ENCODE measurements at regions not wholly inside any gene's neighbourhood (a gene's known extent, or its start where the extent isn't known, plus 50 kb on each side); places are given as distances from the start of the nearest gene placed in this dataset.

GRCh38 chr14:97945631-97946030 is 1148.4 kb downstream of the VRK1 start:
- Histone ChIP-seq H3K4me3 (ENCODE audit: low read length in 3 of 3) (no peak overlapping the region), H3K27me3 (ENCODE audit: control insufficient read depth in 3 of 3, insufficient read depth in 3 of 3, low read length in 3 of 3) (peaks cover 0 to 4% (median 3%) of the 10 kb centered on the region in 3 donors), H3K36me3 (ENCODE audit: control insufficient read depth in 3 of 3, insufficient read depth in 3 of 3, low read length in 3 of 3) (no peaks in the 10 kb centered on the region), H3K27ac (ENCODE audit: low read depth, low read length) (no peak overlapping the region), H3K4me1 (ENCODE audit: control insufficient read depth in 3 of 3, insufficient read depth in 3 of 3, low read length in 3 of 3) (no peaks in the 10 kb centered on the region), H3K9me3 (ENCODE audit: control insufficient read depth in 3 of 3, low read length in 3 of 3) (no peaks in the 10 kb centered on the region), H3K9ac (ENCODE audit: low read depth in 1 of 3, low read length in 3 of 3) (no peak overlapping the region)

GRCh38 chr14:97946240-97946639 is 1149.1 kb downstream of the VRK1 start:
- H3K4me3 ChIP-seq (ENCODE audit: low read length in 3 of 3): no peak overlapping the region
- H3K9ac ChIP-seq (ENCODE audit: low read depth in 1 of 3, low read length in 3 of 3): no peak overlapping the region
- H3K27me3 ChIP-seq (ENCODE audit: control insufficient read depth in 3 of 3, insufficient read depth in 3 of 3, low read length in 3 of 3): peaks cover 0 to 4% (median 3%) of the 10 kb centered on the region in 3 donors
- H3K36me3 ChIP-seq (ENCODE audit: control insufficient read depth in 3 of 3, insufficient read depth in 3 of 3, low read length in 3 of 3): no peaks in the 10 kb centered on the region
- H3K4me1 ChIP-seq (ENCODE audit: control insufficient read depth in 3 of 3, insufficient read depth in 3 of 3, low read length in 3 of 3): no peaks in the 10 kb centered on the region
- no peaks in the 10 kb centered on the region for H3K9me3 ChIP-seq (ENCODE audit: control insufficient read depth in 3 of 3, low read length in 3 of 3)
- no peak overlapping the region for H3K27ac ChIP-seq (ENCODE audit: low read depth, low read length)

GRCh38 chr14:97946641-97947040 is 1149.5 kb downstream of the VRK1 start:
- Histone ChIP-seq H3K9ac (ENCODE audit: low read depth in 1 of 3, low read length in 3 of 3) (no peak overlapping the region), H3K4me3 (ENCODE audit: low read length in 3 of 3) (no peak overlapping the region), H3K9me3 (ENCODE audit: control insufficient read depth in 3 of 3, low read length in 3 of 3) (no peaks in the 10 kb centered on the region), H3K4me1 (ENCODE audit: control insufficient read depth in 3 of 3, insufficient read depth in 3 of 3, low read length in 3 of 3) (no peaks in the 10 kb centered on the region), H3K27ac (ENCODE audit: low read depth, low read length) (no peak overlapping the region), H3K36me3 (ENCODE audit: control insufficient read depth in 3 of 3, insufficient read depth in 3 of 3, low read length in 3 of 3) (no peaks in the 10 kb centered on the region), H3K27me3 (ENCODE audit: control insufficient read depth in 3 of 3, insufficient read depth in 3 of 3, low read length in 3 of 3) (peaks cover 0 to 4% (median 3%) of the 10 kb centered on the region in 3 donors)

GRCh38 chr14:97948841-97949240 is 1151.7 kb downstream of the VRK1 start:
- no peaks in the 10 kb centered on the region for H3K36me3 ChIP-seq (ENCODE audit: control insufficient read depth in 3 of 3, insufficient read depth in 3 of 3, low read length in 3 of 3)
- no peak overlapping the region for H3K4me3 ChIP-seq (ENCODE audit: low read length in 3 of 3)
- H3K9me3 ChIP-seq (ENCODE audit: control insufficient read depth in 3 of 3, low read length in 3 of 3): no peaks in the 10 kb centered on the region
- no peak overlapping the region for H3K27ac ChIP-seq (ENCODE audit: low read depth, low read length)
- H3K9ac ChIP-seq (ENCODE audit: low read depth in 1 of 3, low read length in 3 of 3): no peak overlapping the region
- H3K4me1 ChIP-seq (ENCODE audit: control insufficient read depth in 3 of 3, insufficient read depth in 3 of 3, low read length in 3 of 3): no peaks in the 10 kb centered on the region
- H3K27me3 ChIP-seq (ENCODE audit: control insufficient read depth in 3 of 3, insufficient read depth in 3 of 3, low read length in 3 of 3): peaks cover 0 to 4% (median 3%) of the 10 kb centered on the region in 3 donors

- Histone ChIP-seq H3K9me3 (ENCODE audit: control insufficient read depth in 3 of 3, low read length in 3 of 3) (no peaks in the 10 kb centered on the region), H3K27me3 (ENCODE audit: control insufficient read depth in 3 of 3, insufficient read depth in 3 of 3, low read length in 3 of 3) (no peaks in the 10 kb centered on the region), H3K36me3 (ENCODE audit: control insufficient read depth in 3 of 3, insufficient read depth in 3 of 3, low read length in 3 of 3) (no peaks in the 10 kb centered on the region), H3K27ac (ENCODE audit: low read depth, low read length) (no peak overlapping the region), H3K4me3 (ENCODE audit: low read length in 3 of 3) (no peak overlapping the region), H3K4me1 (ENCODE audit: control insufficient read depth in 3 of 3, insufficient read depth in 3 of 3, low read length in 3 of 3) (no peaks in the 10 kb centered on the region), H3K9ac (ENCODE audit: low read depth in 1 of 3, low read length in 3 of 3) (no peak overlapping the region)
These were observed 1159.6 kb downstream of the VRK1 start for GRCh38 chr14:97956581-97957340.

- H3K36me3 ChIP-seq (ENCODE audit: control insufficient read depth in 3 of 3, insufficient read depth in 3 of 3, low read length in 3 of 3): no peaks in the 10 kb centered on the region
These were observed 1162.1 kb downstream of the VRK1 start for GRCh38 chr14:97959251-97959650.

GRCh38 chr14:97960436-97960835 is 1163.3 kb downstream of the VRK1 start:
- no peak overlapping the region for H3K27ac ChIP-seq (ENCODE audit: low read depth, low read length)
- no peak overlapping the region for H3K9ac ChIP-seq (ENCODE audit: low read depth in 1 of 3, low read length in 3 of 3)
- H3K4me3 ChIP-seq (ENCODE audit: low read length in 3 of 3): no peak overlapping the region
- no peaks in the 10 kb centered on the region for H3K27me3 ChIP-seq (ENCODE audit: control insufficient read depth in 3 of 3, insufficient read depth in 3 of 3, low read length in 3 of 3)
- no peaks in the 10 kb centered on the region for H3K36me3 ChIP-seq (ENCODE audit: control insufficient read depth in 3 of 3, insufficient read depth in 3 of 3, low read length in 3 of 3)
- H3K9me3 ChIP-seq (ENCODE audit: control insufficient read depth in 3 of 3, low read length in 3 of 3): no peaks in the 10 kb centered on the region
- H3K4me1 ChIP-seq (ENCODE audit: control insufficient read depth in 3 of 3, insufficient read depth in 3 of 3, low read length in 3 of 3): no peaks in the 10 kb centered on the region

More at GRCh38 chr14:97959251-97959650, 1162.1 kb downstream of the VRK1 start:
- Histone ChIP-seq H3K9ac (ENCODE audit: low read depth in 1 of 3, low read length in 3 of 3) (no peak overlapping the region), H3K27ac (ENCODE audit: low read depth, low read length) (no peak overlapping the region), H3K4me3 (ENCODE audit: low read length in 3 of 3) (no peak overlapping the region), H3K27me3 (ENCODE audit: control insufficient read depth in 3 of 3, insufficient read depth in 3 of 3, low read length in 3 of 3) (no peaks in the 10 kb centered on the region), H3K4me1 (ENCODE audit: control insufficient read depth in 3 of 3, insufficient read depth in 3 of 3, low read length in 3 of 3) (no peaks in the 10 kb centered on the region), H3K9me3 (ENCODE audit: control insufficient read depth in 3 of 3, low read length in 3 of 3) (no peaks in the 10 kb centered on the region)

GRCh38 chr14:97970222-97970621 is 1173.0 kb downstream of the VRK1 start:
- Histone ChIP-seq H3K36me3 (ENCODE audit: control insufficient read depth in 3 of 3, insufficient read depth in 3 of 3, low read length in 3 of 3) (no peaks in the 10 kb centered on the region), H3K27me3 (ENCODE audit: control insufficient read depth in 3 of 3, insufficient read depth in 3 of 3, low read length in 3 of 3) (no peaks in the 10 kb centered on the region), H3K4me1 (ENCODE audit: control insufficient read depth in 3 of 3, insufficient read depth in 3 of 3, low read length in 3 of 3) (no peaks in the 10 kb centered on the region), H3K9me3 (ENCODE audit: control insufficient read depth in 3 of 3, low read length in 3 of 3) (no peaks in the 10 kb centered on the region), H3K27ac (ENCODE audit: low read depth, low read length) (no peak overlapping the region), H3K4me3 (ENCODE audit: low read length in 3 of 3) (no peak overlapping the region), H3K9ac (ENCODE audit: low read depth in 1 of 3, low read length in 3 of 3) (no peak overlapping the region)

GRCh38 chr14:97975216-97975615 is 1178.0 kb downstream of the VRK1 start:
- Histone ChIP-seq H3K4me1 (ENCODE audit: control insufficient read depth in 3 of 3, insufficient read depth in 3 of 3, low read length in 3 of 3) (peaks cover 11 to 15% (median 11%) of the 10 kb centered on the region in 3 donors), H3K36me3 (ENCODE audit: control insufficient read depth in 3 of 3, insufficient read depth in 3 of 3, low read length in 3 of 3) (no peaks in the 10 kb centered on the region), H3K9ac (ENCODE audit: low read depth in 1 of 3, low read length in 3 of 3) (no peak overlapping the region), H3K4me3 (ENCODE audit: low read length in 3 of 3) (no peak overlapping the region), H3K27ac (ENCODE audit: low read depth, low read length) (no peak overlapping the region), H3K9me3 (ENCODE audit: control insufficient read depth in 3 of 3, low read length in 3 of 3) (no peaks in the 10 kb centered on the region), H3K27me3 (ENCODE audit: control insufficient read depth in 3 of 3, insufficient read depth in 3 of 3, low read length in 3 of 3) (peaks cover 0 to 6% (median 0%) of the 10 kb centered on the region in 3 donors)

- Histone ChIP-seq H3K4me1 (ENCODE audit: control insufficient read depth in 3 of 3, insufficient read depth in 3 of 3, low read length in 3 of 3) (peaks cover 11 to 15% (median 11%) of the 10 kb centered on the region in 3 donors), H3K27ac (ENCODE audit: low read depth, low read length) (no peak overlapping the region), H3K27me3 (ENCODE audit: control insufficient read depth in 3 of 3, insufficient read depth in 3 of 3, low read length in 3 of 3) (peaks cover 0 to 6% (median 0%) of the 10 kb centered on the region in 3 donors), H3K9me3 (ENCODE audit: control insufficient read depth in 3 of 3, low read length in 3 of 3) (no peaks in the 10 kb centered on the region), H3K36me3 (ENCODE audit: control insufficient read depth in 3 of 3, insufficient read depth in 3 of 3, low read length in 3 of 3) (no peaks in the 10 kb centered on the region), H3K4me3 (ENCODE audit: low read length in 3 of 3) (no peak overlapping the region), H3K9ac (ENCODE audit: low read depth in 1 of 3, low read length in 3 of 3) (no peak overlapping the region)
These were observed 1178.8 kb downstream of the VRK1 start for GRCh38 chr14:97975962-97976361.

Measured in skeletal muscle tissue (tissue), 3 donors.